NCI-H187 treated with DMSO at 0.1 percent for 48 hours (cell line): ENCODE measurements at regions not wholly inside any gene's neighbourhood (a gene's known extent, or its start where the extent isn't known, plus 50 kb on each side); places are given as distances from the start of the nearest gene placed in this dataset.

ENCODE experiments used
- DNase-seq: peaks from one replicate; lab custom pipeline; 2025; lab: John Stamatoyannopoulos, UW

- no peak for DNase-seq
Measured at GRCh38 chr6:14912706-14913105, 333.2 kb upstream of the JARID2 start.

GRCh38 chr6:14913931-14914330 lies 331.9 kb upstream of the JARID2 start:
- DNase-seq = no peak

GRCh38 chr6:14915888-14916832 lies 329.7 kb upstream of the JARID2 start:
- no peak for DNase-seq

DNA sequence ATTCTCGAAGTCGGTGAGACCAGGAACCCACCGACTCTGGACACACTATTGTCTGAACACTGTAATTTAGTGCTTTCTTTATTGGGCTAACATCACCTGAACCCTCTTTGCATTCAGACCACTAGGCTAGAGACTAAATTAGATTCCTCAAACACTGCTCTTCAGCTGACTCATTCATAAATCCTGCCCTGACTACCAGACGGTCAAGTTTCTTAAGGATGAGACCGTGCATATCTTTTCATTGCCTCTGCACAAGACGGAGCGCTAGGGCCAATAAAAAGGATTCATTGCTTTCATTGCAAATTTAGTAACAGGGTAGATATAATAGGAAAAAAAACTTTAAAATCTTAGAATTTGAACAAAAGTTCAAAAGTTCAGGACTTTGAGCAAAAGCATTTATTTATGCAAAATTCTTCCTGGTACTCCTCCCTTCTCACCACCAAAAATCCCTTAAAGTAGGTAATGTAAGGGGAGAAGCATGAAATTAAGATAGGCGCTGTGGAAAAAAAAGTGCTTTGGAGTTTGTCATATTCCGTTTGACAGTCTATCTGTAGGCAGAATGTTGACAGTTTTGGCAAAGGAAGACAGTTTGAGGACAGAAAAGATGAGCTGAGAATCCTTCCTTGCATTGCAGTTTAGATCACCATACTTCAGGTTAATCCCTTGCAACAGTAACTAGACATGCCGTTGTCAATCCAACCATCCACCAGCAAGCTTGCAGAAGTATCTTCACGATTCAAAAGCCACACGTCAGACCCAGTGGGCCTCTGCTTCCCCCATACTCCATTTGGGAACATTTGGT lies 328.6 kb upstream of the JARID2 start:
- DNase-seq = no peak

DNA sequence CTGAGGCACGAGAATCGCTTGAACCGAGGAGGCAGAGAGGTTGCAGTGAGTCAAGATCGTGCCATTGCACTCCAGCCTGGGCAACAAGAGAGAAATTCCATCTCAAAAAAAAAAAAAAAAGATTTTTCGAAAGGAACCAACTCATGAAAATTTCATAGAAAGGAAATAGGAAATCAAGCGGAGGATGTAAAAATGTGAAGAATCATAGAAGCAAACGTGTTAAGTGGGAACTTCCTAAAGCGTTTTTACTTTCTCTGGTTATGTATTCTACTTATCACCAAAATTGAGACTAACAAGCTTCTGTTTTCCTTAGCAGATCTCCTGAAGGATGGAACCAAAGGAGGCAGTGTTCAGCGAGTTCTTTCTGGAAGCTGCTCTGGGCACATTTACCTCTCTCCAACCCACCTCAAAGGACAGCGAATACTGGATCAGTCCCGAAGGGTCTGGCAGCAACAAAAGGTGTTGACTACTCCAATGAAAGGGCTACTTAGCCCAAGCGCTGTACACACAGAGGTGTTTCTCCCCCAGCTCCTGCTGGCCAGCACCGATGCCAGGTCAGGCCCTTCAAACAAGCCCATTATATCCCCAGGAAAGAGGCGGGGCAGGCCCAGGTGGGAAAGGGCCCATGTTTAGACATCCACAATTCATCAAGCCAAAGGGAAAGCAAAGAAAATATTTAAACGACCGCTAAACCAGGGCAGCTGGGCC lies 327.5 kb upstream of the JARID2 start:
- DNase-seq = no peak

- DNase-seq = no peak
Measured at GRCh38 chr6:14919038-14919670, 326.7 kb upstream of the JARID2 start.

- no peak for DNase-seq
Measured at GRCh38 chr6:14920276-14920675, 325.6 kb upstream of the JARID2 start.

GRCh38 chr6:14921170-14921569 lies 324.7 kb upstream of the JARID2 start:
- no peak for DNase-seq

GRCh38 chr6:14921878-14922671 lies 323.8 kb upstream of the JARID2 start:
- no peak for DNase-seq

- no peak for DNase-seq
Measured at GRCh38 chr6:14922706-14923460, 323.0 kb upstream of the JARID2 start.

DNA sequence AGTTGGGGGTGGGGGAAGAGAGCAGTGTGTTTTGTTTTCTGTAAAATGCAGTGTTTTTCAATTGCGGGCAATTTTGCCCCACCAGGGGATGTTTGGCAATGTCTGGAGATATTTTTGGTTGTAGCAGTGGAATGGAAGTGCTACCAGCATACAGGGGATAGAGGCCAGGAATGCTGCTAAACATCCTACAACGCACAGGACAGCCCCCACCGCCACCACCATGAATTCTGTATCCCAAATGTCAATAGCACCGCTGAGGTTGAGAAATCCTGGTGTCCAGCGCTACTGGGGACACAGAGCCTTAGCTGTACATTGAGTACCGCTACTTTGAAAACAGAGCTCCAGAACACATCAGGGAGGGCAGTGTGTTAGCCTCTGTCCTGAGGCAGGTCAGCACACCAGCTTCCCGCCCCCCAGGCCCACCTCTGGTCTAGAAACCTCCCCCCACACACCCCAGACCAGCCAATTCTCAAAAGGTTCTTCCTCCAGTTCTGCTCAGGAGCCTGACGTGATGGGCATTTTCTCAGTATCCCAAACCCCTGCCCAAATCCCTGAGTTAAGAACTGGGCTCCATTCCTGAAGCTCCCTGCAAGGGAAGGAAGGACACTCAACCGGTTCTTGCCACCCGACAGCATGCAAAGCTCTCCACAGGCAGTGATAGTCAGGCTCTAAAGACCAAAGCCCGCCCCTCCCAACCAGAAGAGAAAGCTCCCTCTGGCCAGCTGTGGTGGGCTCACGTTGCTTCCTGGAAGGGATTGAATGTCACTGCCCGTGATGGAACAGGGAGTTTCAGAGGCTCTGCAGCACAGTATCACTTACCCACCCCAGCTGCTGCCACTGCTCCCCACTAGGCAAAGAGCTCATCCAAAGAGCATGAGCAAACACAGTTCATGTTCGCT lies 321.5 kb upstream of the JARID2 start:
- DNase-seq = peak; percentile 80

- no peak for DNase-seq
Measured at GRCh38 chr6:14925025-14925698, 320.7 kb upstream of the JARID2 start.

- no peak for DNase-seq
Measured at GRCh38 chr6:14925699-14926026, 320.2 kb upstream of the JARID2 start.

- no peak for DNase-seq
Measured at GRCh38 chr6:14927398-14927797, 318.5 kb upstream of the JARID2 start.

DNA sequence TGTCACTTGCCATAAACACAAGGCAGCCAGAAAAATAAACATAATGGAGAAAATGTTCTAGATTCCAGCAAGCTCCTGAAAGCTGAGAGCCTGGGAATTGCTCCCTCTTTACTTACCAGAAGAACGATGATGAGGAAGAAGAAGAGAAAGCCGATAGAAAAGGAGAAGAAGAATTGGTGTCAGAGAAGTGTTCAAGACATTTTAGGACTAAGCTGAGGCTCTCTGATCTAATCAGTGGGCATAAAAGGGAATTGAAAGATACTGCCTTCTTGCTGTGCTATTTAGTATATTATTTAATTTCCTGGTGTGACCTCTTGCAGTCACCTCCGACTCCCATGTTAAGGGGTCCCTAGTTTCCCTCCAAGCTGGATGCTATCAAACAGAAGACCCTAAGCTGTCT lies 316.6 kb upstream of the JARID2 start:
- no peak for DNase-seq

- DNase-seq = no peak
Measured at GRCh38 chr6:14930366-14930989, 315.4 kb upstream of the JARID2 start.

GRCh38 chr6:14932485-14933182 lies 313.2 kb upstream of the JARID2 start:
- DNase-seq = no peak

GRCh38 chr6:14933183-14933544 lies 312.7 kb upstream of the JARID2 start:
- no peak for DNase-seq
